GM12874 (cell line): ENCODE measurements at regions not wholly inside any gene's neighbourhood (a gene's known extent, or its start where the extent isn't known, plus 50 kb on each side); places are given as distances from the start of the nearest gene placed in this dataset.

Source experiments
- TF ChIP-seq, protein P1 (sequence below): IDR thresholded peaks from 2 replicates; pipeline ENCODE4 v1.5.1; 2011; ENCODE audit warnings: low read depth, mild to moderate bottlenecking, control low read depth, low read length, moderate library complexity; ENCODE audit not compliant: insufficient read depth

DNA sequence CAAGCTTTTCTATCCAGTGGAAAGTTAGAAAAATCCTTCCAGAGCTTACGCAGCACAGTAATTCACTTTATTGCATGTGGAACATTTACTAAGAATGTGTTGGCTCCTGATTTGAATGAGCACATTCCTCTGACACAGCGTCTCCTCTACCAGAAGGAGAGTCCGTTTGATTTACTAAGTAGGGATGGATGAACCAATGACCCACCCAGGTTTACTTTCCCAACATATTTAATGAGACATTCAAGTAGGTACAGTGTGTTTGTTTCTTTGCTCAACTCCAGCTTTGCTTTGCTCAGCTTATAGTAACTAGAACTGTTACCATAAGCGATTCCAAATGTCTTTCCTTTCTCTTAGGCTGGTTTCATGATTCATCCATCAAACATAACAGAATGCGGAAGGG is 161.7 kb downstream of the SMARCA1 start:
- TF ChIP-seq, protein P1, sequence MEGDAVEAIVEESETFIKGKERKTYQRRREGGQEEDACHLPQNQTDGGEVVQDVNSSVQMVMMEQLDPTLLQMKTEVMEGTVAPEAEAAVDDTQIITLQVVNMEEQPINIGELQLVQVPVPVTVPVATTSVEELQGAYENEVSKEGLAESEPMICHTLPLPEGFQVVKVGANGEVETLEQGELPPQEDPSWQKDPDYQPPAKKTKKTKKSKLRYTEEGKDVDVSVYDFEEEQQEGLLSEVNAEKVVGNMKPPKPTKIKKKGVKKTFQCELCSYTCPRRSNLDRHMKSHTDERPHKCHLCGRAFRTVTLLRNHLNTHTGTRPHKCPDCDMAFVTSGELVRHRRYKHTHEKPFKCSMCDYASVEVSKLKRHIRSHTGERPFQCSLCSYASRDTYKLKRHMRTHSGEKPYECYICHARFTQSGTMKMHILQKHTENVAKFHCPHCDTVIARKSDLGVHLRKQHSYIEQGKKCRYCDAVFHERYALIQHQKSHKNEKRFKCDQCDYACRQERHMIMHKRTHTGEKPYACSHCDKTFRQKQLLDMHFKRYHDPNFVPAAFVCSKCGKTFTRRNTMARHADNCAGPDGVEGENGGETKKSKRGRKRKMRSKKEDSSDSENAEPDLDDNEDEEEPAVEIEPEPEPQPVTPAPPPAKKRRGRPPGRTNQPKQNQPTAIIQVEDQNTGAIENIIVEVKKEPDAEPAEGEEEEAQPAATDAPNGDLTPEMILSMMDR, result no peak

DNA sequence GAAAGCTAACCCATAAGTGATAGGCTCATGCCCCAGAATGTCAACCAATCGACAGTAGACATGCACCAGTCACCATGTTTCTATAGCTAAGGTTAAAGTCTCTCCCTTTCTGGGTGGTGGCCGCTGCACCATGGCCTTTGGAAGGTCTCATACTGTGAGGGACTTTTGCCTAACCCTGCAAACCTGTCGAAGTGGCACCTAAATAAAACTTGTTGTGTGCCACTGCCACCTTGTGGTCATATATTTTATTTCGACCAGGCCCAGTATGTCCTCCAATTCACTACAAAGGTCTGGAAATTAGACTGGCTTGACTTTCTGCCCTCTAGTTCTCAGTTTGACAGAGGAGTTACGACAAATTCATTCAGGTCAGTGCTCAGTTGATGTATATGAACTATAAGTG is 163.1 kb downstream of the SMARCA1 start:
- TF ChIP-seq, protein P1, result peak; percentile 30; the same call in 1 of the 2 replicates

DNA sequence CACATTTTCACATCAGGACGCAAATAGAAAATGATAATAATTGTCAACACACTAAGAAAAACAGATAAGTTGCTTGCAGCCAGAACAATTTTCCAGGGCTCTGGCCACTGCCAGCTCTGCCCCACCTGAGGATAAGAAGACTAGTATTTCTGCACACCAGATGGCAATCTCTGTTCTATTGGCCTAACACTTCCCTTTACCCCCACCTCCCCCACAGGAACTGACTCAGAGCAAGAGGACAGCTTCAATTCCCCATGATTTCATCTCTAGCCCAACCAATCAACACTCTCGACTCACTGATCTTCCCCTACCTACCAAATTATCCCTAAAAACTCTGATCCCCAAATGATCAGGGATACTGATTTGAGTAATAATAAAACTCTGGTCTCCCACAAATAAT is 164.0 kb downstream of the SMARCA1 start:
- TF ChIP-seq, protein P1, result no peak

DNA sequence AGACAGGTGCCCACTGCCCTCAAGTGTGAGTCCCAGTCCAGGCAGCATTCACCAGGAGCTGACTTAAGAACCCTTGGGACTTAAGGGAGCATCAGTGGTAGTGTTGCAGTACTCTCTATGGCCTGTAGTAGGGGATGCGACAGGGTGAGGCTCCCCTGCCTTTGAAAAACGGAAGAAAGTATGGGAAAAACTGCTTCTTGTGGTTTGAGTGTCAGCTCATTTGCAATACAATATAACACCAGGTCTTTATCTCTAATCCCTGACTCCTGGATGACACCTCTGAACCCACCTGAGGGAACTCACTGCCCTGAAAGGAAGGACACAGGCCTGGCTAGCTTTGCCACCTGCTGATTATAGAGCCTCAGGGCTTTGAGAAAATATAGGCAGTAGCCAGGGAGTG is 176.0 kb downstream of the SMARCA1 start:
- TF ChIP-seq, protein P1, result peak; percentile 38; the same call in 1 of the 2 replicates

DNA sequence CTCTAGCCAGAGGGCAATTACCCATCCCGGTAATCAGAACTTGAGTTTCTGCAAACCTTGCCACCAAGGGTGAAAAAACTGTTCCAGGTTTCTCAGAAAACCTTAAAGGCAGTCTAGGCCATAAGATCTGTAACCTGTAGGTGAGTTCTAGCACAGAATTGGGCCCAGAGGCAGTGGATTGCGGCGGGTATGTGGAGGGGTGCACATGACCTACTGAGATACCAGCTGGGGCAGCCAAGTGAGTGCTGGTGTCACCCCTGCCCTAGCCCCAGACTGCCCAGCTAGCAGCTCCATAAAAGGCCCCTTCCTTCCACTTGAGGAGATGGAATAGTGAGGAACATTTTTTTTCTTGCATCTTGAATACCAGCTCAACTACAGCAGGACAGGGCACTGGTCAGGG is 176.7 kb downstream of the SMARCA1 start:
- TF ChIP-seq, protein P1, result no peak

DNA sequence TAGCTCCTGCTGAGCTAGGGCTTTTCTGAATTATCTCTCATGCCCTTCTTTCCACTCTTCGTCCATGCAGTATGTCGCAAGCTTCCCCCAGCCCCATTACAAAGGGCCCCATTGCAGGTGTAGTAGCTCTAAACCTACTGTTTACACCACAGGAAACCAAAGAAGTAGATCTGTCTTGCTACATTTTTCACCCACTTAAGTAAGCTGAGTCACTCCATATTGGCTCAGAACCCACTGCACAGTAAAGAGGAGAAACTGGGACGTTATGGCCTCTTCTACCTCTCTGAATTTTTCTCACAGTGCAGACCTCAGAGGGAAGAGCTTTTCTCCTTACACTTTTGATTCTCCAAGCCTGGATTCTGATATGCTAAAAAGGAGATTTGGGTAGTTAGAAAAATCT is 200.2 kb downstream of the SMARCA1 start:
- TF ChIP-seq, protein P1, result no peak

DNA sequence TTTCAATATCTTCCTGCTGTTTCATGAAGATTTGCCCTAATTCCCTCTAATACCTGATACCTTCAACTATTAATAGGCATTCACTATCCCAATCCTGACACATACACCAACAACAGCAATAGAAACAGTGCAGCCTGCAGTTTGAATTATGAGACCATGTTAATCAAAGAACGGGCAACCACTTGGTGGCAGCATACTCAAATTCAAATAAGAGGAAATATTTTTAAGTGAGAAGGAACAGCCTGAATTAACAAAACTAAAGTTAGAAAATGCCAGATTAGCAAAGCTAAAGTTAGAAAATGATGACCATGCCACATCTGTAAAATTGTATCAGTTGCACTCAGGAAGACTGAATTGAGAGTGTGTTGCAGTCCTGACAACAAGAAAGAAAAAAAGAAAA is 204.9 kb downstream of the SMARCA1 start:
- TF ChIP-seq, protein P1, result 0 out of 2 replicates have a peak, but pooled peaks have one; percentile 5
